NCI-H2081 treated with DMSO at 0.1 percent for 48 hours (cell line): ENCODE measurements at regions not wholly inside any gene's neighbourhood (a gene's known extent, or its start where the extent isn't known, plus 50 kb on each side); places are given as distances from the start of the nearest gene placed in this dataset.
"Not testable (repeated sequence)": the region's sequence is repeated elsewhere in the genome, so short reads cannot be mapped to it uniquely, and the experiment has no call there.

Source experiments
- DNase-seq: peaks from one replicate; lab custom pipeline; 2025; lab: John Stamatoyannopoulos, UW

DNA sequence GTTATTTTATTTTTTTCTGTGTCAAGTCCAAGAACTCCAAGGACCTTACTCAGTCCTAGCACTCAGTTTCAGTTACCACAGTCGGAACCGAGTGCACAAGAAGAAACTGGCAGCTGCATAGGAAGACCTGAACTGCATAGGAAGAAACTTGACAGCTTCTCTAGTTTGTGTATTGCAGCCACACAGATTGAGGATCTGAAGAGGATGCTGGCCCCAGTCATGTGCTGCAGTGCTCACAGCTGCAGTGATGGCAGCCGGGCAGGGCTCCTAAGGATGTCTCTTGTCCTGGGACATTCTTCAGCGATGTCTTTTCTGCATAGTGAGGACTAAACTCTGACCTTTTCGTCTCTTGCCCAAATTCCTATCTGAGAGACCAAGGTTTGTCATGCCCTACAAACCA, 261.2 kb downstream of the STIM2 start:
- DNase-seq, result no peak

DNA sequence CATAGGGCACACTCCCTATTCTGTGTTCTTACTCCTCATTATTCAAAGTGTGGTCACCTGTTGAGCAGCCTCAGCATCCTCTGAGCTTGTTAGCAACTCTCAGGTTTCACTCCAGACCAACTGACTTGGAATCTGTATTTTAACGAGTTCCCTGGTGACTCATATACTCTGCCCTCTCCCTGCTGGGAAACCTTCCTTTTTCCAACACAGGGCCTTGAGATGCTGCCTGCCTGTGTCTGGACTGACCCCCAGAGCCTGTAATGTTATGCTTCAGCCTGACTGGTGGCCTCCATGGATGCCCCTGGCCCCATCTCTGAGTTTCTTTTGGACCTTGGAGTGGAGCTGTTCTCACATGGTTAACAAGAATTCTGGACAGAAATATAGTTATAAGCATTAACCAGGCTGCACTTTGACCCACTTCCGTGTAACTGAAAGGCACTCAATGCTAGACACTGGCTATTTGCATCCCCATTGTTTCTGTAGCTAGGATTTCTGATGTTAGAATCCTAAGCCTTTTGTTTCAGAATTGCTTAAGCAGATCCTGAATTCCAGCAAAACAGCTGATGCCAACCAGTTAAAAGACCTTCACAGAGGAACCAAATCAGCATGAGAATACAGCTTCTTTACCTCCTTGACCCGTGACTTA, 262.6 kb downstream of the STIM2 start:
- DNase-seq, result no peak

DNA sequence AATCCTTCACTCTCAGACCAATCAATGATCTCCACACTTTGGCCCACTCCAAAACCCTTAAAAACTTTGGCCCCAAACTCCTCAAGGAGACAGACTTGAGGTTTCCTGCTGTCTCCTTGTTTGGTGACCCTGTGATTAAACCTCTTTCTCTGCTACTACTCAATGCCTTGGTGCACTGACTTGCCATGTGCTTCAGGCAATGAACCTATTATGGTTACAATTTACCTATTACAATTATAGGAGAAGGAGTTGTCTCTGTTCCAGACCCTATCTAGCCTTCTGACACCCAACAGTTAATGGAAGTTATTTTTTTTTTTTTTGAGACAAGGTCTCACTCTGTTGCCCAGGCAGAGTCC, 263.1 kb downstream of the STIM2 start:
- DNase-seq, result no peak

DNA sequence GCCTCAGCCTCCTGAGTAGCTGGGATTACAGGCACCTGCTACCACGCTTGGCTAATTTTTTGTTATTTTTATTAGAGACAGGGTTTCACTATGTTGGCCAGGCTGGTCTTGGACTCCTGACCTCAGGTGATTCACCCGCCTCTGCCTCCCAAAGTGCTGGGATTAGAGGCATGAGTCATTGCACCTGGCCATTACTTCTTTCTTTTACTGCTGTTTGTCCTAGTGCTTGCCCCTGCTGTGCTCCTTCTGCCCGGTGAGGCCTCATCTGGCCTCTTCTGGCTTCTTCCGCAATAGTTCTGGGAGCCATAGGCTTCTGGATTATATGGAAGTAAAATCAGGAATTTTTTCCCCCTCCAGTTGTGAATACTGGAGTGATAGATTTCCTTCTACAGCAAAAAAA, 266.3 kb downstream of the STIM2 start:
- DNase-seq, result not testable (repeated sequence)

DNA sequence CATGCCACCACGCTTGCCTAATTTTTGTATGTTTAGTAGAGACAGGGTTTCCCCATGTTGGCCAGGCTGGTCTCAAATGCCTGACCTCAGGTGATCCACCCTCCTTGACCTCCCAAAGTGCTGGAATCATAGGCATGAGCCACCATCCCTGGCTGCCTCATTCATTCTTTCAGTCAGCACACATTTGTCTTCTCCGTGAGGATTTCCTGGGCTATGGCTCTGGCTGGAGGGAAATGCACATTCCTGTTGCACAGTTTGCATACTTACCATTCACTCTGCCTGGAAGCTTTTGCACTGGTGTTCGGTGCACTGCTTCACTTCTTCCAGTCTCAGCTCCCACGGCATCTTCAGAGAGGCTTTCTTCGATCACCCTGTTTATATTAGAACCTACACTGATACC, 267.8 kb downstream of the STIM2 start:
- DNase-seq, result no peak

DNA sequence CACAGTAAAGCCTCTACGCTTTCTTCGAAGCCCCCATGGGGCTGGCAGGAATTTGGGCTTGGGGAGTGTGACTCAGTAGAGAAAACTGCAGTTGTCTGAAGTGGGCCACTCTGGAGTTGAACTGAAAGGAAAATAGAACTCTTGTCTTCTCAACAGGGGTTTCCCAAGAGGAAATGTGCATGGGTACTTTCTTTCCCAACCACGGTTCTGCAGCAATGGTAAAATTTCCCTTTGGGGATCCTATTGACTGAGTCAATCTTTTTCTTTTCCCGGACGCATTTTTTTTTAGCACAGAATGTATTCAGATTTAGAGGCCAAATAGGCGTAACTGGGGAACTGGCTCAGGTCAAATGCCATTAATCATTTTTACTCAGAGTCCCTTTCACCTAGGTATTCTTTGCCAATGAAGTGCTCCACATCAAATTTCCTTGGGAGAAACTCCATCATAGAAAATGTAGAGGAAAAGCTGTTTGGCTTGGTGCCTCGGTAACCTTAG, 269.3 kb downstream of the STIM2 start:
- no peak for DNase-seq

DNA sequence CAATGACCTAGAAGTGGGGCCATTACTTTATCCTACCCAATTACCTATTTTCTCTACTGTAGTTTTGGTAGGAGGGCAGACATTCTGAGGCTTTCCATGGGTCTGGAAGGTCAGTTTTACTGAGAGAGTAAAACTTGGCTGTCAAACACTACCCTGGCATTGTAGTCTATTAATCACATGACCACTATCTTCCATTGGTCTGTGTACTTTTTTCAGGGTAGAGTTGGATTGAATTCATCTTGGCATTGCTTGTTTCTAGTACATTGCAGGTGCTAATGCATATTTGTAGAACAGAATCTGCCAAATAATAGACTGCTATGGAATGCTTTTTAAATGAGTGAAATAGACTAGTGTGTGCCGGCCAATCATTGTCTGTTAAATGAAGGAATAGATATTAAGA, 271.9 kb downstream of the STIM2 start:
- DNase-seq, result no peak

DNA sequence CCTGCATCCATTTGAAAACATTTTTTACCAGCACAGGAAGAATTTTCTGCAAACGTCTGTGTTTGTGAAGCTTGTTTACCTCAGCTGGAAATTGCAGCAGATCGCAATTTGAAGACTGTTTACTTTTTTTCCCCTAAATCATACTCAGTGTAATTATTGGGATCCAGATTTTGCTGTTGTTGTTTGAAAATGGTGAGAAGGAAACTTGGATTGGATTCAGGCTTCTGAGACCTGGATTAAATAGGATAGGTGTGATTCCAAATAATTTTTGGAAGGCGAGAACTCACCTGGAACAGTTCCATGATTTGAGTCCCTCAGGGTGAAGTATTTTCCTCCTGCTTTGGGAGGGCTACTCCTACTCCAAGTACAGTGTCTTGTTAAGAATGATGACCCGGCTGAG, 279.8 kb downstream of the STIM2 start:
- no peak for DNase-seq

DNA sequence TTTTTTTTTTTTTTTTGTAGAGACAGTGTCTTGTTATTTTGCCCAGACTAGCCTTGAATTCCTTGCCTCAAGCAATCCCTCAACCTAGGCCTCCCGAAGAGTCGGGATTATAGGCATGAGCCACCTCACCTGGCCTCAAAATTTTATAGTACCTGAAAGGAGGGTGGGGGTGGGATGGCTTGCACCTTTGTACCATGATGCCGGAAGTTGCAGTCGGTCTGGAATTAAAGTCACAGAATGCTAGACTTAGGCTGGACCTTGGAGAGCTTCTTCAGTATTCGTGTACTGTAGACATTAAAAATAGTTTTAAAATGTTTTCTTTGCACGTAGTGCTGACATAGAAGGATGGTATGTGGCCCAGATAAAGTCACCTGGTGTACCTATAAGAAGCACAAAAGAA, 280.9 kb downstream of the STIM2 start:
- no peak for DNase-seq

DNA sequence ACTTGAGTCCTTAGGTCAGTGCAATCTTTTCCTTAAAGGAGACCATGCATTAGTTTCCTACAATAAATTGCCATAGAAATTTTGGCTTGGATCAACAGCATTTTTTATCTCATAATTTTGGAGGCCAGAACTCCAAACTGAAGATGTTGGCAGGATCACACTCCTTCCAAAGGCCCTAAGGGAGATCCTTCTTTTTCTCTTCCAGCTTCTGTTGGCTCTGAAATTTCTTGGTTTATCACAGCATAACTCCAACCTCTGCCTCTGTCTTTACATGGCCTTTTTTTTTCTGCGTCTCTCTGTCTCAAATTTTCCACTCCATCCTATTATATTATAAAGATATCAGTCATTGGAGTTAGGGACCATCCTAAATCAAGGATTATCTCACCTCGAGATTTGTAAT, 282.2 kb downstream of the STIM2 start:
- DNase-seq, result no peak

DNA sequence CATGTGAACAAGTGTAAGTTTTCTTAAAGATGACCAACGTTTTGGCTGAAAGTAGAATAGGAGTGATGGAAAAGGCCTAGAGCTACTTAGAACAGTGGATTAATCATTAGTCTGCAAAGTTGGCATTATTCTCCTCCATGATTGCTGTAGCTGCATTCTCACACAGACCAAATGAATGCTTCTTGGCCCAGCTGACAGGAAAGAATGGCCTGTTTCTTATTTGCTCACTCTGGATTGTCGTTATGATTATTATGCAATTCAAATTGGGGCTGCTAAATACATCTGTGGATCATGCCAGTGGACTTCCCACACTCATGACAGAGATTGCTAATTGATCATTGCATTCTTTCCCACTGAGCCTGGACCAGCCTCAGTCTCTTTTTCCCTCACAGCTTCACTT, 285.0 kb downstream of the STIM2 start:
- no peak for DNase-seq

DNA sequence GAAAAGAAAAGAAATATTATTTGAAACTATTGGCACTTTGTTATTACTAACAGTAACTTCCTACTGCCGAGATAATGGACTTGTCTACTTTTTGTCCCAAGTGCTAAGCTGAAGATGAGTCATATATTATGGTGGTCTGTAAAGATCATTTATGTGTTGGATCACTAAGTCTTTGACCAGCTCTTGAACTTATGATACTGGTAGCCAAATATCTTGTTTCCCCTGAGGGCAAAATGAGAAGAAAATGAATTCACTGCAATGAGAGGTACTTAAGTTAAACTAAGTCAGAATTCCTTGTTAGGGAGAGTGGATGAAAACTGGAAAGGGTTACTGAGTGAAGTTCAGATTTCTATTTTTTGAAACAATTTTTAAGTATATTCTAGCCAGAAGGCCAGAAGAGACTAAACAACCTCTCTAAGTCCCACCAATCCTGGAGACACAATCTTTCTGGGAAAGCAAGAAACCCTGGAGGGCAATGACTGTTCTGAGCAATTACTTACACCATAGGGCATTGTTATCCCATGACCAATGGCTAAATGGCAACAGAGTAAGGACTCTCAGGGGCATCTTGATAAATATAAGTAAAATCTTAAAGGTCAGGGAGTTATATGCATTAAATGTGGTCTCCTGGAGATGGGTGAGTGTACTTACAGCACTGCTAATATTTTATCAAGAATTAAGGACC, 287.7 kb downstream of the STIM2 start:
- DNase-seq, result no peak

DNA sequence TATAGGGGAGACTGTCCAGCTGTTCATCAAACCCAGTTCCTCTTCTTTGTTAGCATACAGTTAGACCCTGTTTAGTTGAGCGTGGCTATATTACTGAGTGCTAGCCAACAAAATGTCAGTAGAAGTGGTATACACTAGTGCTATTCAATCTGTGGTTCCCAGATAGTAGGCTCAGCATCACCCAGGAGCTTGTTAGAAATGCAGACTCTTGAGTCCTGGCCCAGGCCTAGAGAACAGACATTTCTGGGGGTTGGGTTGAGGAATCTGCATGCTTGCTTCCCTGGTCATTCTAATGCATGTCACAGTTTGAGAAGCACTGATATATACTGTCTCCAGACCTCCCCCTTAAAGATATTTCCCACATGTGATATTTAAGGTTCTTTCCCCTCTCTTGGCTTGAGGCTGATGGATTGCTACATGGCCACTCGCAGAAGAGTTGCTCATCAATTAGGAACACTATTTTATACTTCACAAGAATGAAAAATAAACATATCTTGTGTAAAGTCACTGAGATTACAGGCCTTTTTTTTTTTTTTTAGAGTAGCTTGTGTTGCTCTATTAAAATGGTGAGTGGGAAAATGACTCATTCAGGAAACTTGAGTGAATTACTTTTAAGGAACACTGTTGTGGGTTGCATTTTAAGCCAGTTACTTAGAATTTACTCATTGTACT, 289.0 kb downstream of the STIM2 start:
- no peak for DNase-seq

DNA sequence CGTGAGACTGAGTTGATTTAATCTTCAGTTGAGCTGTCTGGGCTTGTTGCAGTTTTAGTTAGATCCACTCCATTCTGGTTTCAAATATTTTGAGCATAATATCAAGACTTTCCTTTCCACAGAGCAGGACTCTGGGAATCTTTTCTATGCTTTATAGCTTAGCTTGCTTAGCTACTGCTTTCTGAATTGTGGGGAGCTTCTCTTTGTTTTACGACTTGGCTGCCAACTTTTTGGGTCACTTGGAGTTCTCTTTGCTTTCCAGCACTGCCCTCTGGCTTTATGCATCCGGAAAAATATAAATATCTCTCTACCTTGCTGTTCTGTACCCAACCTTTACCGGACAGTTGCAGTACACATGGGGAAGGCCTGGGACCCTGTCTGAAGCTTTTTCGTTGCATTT, 292.1 kb downstream of the STIM2 start:
- no peak for DNase-seq

DNA sequence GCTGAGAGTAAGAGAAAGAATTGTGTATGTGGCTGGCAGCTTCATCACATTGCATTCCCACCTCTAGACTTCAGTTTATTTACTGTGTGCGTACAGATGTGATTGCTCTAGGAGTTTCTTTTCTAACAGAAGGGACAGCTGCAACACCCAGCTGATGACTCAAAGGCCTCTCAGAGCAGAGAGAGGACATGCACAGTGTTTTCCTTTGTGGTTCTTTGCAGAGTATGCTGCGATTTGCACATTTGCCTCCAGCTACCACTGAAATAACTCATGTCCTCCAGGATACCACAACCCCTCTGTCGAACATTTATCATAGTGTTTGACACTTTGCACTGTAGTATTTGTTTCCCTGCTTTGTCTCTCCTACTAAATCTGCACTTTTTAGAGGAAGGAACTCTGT, 294.1 kb downstream of the STIM2 start:
- DNase-seq, result no peak

DNA sequence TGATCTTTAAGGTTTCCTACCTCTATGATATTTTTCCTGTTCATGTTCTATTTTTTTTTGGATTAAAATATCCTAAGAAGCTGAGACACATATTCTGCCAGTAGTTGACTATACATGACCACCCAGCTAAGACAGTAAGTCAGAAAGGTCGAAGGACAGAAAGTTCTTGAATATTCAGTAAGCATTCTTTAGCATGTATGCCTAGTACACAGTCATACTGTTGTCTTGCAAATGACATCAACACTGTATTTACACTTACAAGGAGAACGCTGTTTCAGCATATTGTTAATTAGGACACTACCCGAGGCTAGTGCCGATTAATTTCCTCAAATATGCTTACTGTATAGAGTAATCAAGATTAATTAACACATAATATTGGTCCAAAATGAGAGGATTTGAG, 300.6 kb downstream of the STIM2 start:
- no peak for DNase-seq

DNA sequence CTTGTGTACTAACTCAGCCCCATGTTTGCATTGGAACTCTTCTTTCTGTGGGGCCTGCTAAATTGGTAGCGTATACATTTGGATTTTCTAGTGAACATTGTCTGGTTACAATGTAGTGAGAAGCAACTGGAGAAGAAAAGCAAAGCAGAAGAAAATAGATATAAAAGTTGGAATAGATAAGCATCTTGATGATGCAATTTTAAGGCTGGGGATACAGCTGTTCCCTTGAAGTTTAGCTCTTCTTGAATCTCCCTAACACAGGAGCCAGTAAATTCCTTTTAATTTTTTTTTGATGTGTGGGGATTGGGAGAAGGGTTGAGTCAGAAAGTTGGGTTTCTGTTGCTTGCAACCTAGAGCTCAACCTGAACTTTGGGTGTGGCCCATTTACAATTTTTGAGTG, 308.1 kb downstream of the STIM2 start:
- DNase-seq, result no peak

DNA sequence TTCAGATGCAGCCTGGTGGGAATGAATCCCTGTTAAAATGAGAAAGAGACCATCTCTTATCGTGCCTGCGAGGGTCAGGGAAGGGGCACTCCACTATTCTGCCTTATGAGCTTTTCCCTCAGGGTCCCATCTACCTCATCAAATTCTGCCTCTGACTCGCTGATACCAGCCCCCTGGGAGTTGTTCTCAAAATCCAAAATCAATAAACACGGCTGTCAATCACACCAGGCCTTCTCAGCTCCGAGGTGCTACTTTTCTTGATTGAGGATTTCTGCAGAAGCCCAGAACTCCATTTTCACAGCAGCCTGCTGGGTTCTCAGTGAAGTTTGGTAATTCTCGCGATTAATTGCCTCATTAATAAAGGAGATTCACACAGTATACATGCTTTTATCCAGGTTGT, 312.6 kb downstream of the STIM2 start:
- no peak for DNase-seq

DNA sequence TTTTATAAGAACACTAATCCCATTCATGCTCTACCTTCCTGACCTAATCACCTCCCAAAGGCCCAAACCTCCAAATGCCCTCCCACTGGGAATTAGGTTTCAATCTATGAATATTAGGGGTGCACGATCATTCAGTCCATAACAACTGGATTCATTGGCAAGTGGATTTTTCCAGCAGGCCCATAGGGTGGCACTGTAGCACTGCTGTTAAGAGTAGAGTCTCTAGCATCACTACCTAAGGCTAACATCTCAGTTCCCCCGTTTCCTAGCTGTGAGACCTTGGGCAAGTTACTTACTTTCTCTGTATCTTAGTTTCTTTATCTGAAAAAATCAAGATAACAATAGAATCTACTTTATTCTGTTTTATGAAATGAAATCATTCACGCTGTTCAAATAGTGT, 315.8 kb downstream of the STIM2 start:
- peak; percentile 67 for DNase-seq

DNA sequence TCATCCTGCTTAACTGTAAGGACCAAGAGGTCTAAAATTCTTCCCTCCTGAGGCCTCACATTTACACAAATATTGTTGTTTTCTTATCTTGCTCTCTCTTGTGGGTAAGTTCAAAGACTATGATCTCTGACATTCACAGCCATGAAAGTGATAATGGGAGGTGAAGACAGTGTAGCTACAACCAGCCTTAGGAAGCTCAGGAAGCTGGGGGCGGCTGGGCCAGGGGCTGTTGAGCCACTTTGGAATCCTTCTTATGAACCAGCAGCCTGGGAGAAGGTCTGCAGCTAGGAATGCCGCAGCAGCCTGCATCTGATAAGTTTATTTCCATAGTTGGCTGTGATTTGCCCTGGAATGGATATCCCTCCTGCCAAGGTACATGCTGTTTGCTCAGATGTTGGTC, 316.2 kb downstream of the STIM2 start:
- DNase-seq, result no peak

DNA sequence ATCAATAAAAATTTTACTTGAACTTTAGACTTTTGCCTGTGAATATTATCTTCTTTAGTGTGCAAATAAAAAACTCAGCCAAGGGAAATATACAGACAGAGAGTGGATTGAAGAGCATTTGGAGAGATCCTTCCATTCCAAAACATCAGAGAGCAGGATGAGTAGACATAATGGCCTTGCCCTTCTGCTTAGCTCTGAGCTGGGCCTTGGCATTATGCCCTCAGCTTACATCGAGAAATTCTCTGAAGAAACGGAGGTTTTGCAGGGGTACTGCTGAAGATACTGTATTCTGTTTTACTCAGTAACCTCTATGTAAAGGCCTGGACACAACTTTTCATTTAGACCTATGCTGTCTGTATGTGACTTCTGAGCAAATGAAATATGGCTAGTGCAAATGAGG, 317.4 kb downstream of the STIM2 start:
- no peak for DNase-seq

DNA sequence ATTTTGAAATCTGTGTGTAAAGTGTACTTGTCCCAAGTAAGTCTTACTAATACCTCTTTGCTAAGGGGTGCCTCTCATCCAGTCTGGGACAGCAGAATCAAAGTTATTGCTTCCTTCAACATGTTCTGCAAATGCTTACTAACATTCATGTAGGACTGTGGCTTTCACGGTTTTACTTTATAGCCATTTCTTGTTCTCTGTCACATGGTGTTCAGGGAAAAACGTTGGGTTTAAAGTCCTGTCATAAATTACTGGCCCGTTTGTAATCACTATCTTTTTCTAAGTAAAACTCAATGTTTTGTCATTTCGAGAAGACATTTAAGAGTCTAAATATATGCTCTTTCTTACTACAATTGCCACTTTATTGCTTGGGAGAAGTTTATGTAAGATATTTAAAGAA, 321.1 kb downstream of the STIM2 start:
- DNase-seq, result no peak

DNA sequence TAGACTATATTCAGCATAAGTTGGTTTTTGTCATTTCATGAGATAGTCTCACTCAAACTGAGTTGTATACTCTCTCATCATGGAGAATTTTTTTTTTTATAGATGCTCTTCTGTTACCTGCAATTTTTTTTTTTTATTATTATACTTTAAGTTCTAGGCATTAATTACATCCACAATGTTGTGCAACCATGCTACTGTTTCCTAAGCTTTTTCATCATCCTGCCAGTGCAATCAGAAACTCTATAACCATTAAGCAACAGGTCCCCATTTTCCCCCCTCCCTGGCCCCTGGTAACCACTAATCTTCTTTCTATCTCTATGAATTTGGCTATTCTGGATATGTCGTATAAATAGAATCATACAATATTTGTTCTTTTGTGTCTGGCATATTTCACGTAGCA, 321.6 kb downstream of the STIM2 start:
- DNase-seq, result no peak
